GM19467 (cell line): ENCODE measurements at regions not wholly inside any gene's neighbourhood (a gene's known extent, or its start where the extent isn't known, plus 50 kb on each side); places are given as distances from the start of the nearest gene placed in this dataset.
"Not testable (repeated sequence)": the region's sequence is repeated elsewhere in the genome, so short reads cannot be mapped to it uniquely, and the experiment has no call there.

ENCODE experiments used
- ATAC-seq: cut with Tn5 transposase; IDR thresholded peaks from one replicate; pipeline ENCODE4 v1.9.1; 2021; ENCODE audit warnings: mild to moderate bottlenecking, moderate library complexity; ENCODE audit not compliant: unreplicated experiment

DNA sequence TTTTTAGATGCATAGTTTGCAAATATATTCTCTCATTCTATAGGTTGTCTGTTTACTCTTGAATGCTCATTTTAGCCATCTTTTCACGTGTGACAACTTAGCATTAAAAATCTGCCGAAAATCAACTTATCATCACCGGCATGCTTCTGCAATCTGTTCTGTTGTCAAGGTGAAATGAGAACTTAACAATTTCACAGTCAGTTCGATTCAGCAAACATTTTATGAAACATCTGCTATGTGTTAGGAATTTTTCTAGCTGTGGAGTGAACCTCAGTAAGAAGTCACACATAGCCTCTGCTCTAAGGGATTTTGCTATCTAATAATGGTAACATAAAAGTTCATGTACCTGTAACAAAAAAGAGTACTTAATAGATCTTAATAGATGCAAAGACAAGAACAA lies 256.1 kb downstream of the ZWINT start:
- ATAC-seq: no peak

DNA sequence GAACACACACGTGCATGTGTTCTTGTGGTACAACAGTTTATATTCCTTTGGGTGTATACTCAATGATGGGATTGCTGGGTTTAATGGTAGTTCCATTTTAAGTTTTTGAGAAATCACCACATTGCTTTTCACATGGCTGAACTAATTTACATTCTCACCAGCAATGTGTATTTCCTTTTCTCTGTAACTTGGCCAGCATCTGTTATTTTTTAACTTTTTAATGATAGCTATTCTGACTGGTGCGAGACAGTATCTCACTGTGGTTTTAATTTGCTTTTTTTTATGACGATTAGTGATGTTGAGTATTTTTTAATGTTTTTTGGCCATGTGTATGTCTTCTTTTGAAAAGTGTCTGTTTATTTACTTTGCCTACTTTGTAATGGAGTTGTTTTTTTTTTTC lies 256.6 kb downstream of the ZWINT start:
- no peak for ATAC-seq

DNA sequence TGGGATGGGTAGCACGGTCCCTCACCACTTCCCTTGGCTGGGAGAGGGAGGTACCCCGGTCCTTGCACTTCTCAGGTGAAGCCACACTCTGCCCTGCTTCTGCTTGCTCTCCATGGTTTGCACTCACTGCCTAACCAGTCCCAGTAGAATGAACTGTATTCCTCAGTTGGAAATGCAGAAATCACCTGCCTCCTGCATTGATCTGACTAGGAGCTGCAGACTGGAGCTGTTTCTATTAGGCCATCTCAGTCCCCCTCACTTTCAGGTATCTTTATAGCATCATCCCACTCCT lies 264.9 kb downstream of the ZWINT start:
- ATAC-seq: no peak

- no peak for ATAC-seq
These were observed 265.4 kb downstream of the ZWINT start for GRCh38 chr10:56095506-56096225.

DNA sequence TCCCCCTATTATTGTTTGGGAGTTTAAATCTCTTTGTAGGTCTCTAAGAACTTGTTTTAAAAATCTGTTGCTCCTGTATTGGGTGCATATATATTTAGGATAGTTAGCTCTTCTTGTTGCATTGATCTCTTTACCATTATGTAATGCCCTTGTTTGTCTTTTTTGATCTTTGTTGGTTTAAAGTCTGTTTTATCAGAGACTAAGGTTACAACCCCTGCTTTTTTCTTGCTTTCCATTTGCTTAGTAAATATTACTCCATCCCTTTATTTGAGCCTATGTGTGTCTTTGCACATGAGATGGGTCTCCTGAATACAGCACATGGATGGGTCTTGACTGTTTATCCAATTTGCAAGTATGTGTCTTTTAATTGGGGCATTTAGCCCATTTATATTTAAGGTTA lies 267.4 kb downstream of the ZWINT start:
- not testable (repeated sequence) for ATAC-seq

DNA sequence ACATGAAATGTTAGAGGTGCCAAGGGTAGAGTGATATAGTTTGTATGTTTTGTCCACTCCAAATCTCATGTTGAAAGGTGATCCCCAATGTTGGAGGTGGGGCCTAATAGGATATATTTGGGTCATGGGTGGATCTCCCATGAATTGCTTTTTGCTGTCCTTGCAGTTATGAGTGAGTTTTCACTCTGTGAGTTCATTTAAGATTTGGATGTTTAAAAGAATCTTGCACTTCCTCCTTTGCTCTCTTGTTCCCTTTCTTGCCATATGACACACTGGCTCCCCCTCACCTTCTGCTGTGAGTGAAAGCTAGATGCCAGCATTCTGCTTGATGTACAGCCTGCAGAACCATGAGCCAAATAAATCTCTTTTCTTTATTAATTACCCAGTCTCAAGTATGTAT lies 269.2 kb downstream of the ZWINT start:
- ATAC-seq: no peak

- no peak for ATAC-seq
These were observed 270.0 kb downstream of the ZWINT start for GRCh38 chr10:56090914-56091540.

GRCh38 chr10:56085406-56086122 lies 275.5 kb downstream of the ZWINT start:
- ATAC-seq: no peak

DNA sequence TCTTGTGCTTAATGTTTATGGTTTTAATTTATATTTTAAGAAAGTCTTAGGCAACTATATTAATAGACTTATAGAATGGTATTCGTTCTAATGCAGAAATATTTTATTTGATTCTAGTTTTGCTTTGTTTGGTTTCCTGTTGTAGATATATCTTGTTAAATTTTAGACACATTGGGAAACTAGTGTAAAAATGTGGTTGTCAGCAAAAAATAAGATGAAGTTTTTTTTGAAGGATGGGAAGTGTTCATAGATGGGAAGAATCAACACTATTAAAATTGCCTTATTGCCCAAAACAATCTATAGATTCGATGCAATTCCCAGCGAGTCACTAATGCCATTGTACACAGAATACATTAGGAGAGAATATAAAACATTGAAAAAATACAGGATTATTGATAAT lies 278.9 kb downstream of the ZWINT start:
- no peak for ATAC-seq

GRCh38 chr10:56068473-56069263 lies 292.4 kb downstream of the ZWINT start:
- ATAC-seq: no peak

DNA sequence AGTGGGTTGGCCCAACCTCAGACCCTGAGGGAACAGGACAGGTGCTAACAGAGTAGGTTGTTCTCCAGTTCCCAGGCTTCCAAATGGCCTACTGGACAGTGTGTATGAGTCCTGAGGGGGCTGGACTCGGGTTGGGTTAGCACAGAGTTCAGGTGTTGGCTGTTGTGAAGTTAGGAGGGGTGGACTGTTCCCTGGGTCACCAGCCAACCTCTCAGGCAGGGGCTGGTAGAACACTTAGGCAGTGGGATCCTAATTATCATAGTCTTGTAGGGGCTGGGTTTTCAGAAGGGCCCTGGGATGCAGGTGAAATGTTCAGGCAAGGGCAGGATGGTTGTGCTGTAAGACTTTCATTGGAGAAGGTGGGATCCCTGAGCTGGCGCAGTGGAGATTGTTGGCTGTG lies 293.0 kb downstream of the ZWINT start:
- ATAC-seq: no peak

- no peak for ATAC-seq
These were observed 297.4 kb downstream of the ZWINT start for GRCh38 chr10:56063642-56064041.

DNA sequence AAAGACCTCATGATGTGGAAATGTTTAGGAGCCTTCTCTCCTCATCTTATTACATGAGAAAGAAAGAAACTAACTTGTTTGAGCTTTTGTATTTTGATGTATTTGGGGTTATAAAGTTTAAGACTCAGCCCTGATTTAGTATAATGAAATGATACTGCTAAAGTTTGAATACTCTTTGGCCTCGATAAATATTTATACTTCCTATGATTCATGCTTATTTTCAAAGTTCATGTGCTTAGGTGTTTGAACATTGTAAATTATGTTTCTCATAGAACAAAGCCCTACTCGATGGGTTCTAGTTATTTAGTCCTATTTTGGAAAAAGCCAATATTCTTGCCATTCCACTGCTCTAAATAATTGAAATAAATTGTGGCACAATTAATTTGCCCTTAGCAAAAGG lies 303.2 kb downstream of the ZWINT start:
- no peak for ATAC-seq

DNA sequence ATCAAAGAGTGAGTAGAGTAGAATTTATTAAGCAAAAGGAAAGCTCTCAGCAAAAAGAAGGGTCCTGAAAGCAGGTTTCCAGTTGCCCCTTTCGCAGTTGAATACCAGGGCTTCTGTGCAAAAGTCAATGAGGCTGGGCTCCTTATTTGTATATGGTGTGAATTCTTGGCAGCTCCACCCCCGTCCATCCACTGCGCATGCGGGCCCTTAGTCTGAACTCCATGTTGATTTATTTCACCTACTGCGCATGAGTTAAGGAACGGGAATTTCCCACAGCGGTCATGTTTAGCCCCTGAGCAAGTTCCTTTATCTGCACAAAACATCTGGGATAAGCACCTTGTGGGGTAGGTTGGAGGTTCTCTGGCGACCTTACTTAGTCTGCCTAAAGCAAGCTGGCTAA lies 325.6 kb downstream of the ZWINT start:
- ATAC-seq: no peak

- ATAC-seq: no peak
These were observed 332.5 kb downstream of the ZWINT start for GRCh38 chr10:56028298-56029132.

DNA sequence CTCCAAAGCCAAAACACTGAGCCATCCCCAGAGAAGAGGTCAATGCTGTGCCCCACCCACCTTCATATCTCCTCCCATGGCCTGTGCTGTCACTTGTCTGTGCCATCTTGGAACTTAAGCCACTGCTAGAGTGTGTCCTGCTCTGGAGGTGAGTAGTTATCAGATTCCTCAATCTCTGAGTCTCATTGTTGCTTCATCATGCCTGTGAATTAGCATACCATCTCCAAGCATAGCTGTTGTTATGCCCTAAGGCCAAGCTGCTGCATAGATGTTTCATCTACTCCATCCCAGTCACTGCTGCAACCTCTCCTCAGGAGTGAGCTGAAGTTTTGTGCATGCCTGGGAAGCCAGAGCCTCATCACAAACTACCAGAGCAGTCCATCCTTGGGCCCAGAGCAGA lies 349.0 kb downstream of the ZWINT start:
- ATAC-seq: no peak

DNA sequence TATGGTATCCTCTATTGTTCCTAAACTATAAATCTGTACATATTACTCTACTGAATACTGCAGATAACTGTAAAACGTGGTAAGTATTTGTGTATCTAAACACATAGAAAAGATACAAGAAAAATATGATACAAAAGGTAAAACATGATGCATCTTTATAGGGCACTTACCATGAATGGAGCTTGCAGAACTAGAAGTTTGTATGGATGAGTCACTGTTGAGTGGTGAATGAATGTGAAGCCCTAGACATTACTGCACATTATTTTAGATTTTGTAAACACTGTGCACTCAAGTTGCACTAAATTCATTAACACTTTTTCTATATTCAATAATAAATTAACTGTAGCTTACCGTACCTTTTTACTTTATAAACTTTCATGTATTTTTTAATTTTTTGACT lies 357.5 kb downstream of the ZWINT start:
- ATAC-seq: no peak

- no peak for ATAC-seq
These were observed 371.9 kb downstream of the ZWINT start for GRCh38 chr10:55989188-55989587.

DNA sequence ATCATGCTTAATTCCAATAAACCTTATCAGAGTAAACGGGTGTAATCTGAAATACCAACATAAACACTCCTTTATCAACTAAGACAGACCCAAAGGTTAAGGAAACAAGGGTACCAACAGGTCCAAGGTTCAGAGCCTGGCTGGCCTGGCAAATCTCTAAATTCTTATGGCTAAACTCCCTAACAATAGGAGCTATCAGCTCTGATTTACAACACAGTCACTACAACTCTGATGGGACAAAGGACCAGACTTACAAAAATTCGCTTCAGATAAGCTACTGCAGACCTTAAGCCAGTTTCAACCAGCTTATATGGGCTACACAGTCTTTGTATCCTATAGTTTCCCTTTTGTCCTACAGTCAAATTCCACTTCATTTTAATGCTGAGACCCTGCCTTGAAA lies 381.9 kb downstream of the ZWINT start:
- no peak for ATAC-seq

DNA sequence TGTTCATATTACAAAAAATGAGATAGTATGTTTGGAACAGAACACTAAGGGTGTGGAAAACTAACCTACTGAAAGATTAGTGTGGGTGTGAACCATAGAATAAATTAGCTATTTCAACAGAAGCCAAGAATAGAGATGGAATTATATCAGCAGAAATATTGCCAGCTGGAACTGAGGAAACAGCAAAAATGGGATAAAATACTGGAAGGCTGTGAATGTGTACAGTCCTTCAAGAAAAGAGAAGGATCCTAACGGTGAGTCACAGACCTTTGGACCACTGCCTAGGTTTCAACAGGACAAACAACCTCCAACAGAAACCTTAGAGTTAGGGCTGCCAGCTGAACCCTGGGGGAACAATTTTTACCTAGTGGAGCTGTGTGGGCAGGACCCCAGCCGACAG lies 395.0 kb downstream of the ZWINT start:
- no peak for ATAC-seq

- ATAC-seq: no peak
These were observed 417.7 kb downstream of the ZWINT start for GRCh38 chr10:55943403-55943802.
